Colonic mucosa (tissue), 4 donors: ENCODE measurements at regions not wholly inside any gene's neighbourhood (a gene's known extent, or its start where the extent isn't known, plus 50 kb on each side); places are given as distances from the start of the nearest gene placed in this dataset.

Source experiments
- DNase-seq: peaks from one replicate; pipeline ENCODE4 v3.0.0-alpha.2; 2020
- H3K27ac ChIP-seq: fragments of 200-600 bp; one replicate; pipeline ENCODE4 v1.8.0; 2021
- H3K27me3 ChIP-seq: fragments of 200-600 bp; one replicate; pipeline ENCODE4 v1.8.0; 2021
- H3K36me3 ChIP-seq: fragments of 200-600 bp; one replicate; pipeline ENCODE4 v1.8.0; 2021
- H3K4me1 ChIP-seq: fragments of 200-600 bp; one replicate; pipeline ENCODE4 v1.8.0; 2021; ENCODE audit warnings: mild to moderate bottlenecking
- H3K4me3 ChIP-seq: fragments of 200-600 bp; one replicate; pipeline ENCODE4 v1.8.0; 2021
- H3K9ac ChIP-seq, 2 donors: one replicate each; pipeline ENCODE4 v1.7.0; 2013; ENCODE audit warnings: control low read depth in 2 of 2, low read depth in 2 of 2, low read length in 2 of 2
- H3K9me3 ChIP-seq: fragments of 200-600 bp; one replicate; pipeline ENCODE4 v1.8.0; 2021
- intact Hi-C: fragments of 100-400 bp; cut with DNase I; formaldehyde crosslinking; loops from one replicate; pipeline ENCODE4 v1.14.1; 2022
- TF ChIP-seq, protein P1 (sequence below): fragments of 200-600 bp; IDR thresholded peaks from one replicate; pipeline ENCODE4 v1.8.0; 2022; ENCODE audit warnings: antibody characterized with exemption, mild to moderate bottlenecking
- donor health status: healthy.
- donor health status: DM: no; HTN: no; CAD: no.
- donor health status: DM: no; HTN: no; CAD: no.

DNA sequence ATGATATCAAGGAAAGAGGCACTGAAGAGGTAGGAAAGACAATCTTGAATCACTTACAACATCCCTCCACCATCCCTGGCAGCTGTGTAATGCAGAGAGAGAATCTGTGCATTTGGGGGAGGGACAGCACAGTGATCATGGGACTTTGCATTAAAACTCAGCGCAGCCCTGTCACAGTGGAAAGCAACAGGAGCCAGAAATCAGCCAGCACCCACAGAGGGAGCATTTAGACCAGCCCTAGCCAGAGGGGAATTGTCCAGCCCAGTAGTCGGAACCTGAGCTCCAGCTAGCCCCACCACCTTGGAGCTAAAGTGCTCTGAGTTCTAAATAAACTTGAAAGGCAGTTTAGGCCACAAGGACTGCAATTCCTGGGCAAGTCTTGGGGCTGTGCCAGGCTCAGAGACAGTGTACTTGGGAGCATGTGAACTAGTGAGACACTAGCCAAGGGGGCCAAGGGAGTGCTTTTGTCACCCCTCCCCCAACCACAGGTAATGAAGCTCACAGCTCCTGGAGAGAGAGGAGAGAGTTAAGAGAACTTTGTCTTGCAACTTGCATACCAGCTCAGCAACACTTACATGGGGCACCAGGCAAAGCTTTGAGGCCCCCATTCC, 83.9 kb upstream of the FAM241A start:
- Histone ChIP-seq H3K4me3 (no peak overlapping the region), H3K27me3 (no peaks in the 10 kb centered on the region), H3K4me1 (no peaks in the 10 kb centered on the region), H3K27ac (no peak overlapping the region), H3K9me3 (no peaks in the 10 kb centered on the region), H3K36me3 (no peaks in the 10 kb centered on the region), H3K9ac (no peak overlapping the region)
- intact Hi-C loops, result no loop called here
- TF ChIP-seq, protein P1, sequence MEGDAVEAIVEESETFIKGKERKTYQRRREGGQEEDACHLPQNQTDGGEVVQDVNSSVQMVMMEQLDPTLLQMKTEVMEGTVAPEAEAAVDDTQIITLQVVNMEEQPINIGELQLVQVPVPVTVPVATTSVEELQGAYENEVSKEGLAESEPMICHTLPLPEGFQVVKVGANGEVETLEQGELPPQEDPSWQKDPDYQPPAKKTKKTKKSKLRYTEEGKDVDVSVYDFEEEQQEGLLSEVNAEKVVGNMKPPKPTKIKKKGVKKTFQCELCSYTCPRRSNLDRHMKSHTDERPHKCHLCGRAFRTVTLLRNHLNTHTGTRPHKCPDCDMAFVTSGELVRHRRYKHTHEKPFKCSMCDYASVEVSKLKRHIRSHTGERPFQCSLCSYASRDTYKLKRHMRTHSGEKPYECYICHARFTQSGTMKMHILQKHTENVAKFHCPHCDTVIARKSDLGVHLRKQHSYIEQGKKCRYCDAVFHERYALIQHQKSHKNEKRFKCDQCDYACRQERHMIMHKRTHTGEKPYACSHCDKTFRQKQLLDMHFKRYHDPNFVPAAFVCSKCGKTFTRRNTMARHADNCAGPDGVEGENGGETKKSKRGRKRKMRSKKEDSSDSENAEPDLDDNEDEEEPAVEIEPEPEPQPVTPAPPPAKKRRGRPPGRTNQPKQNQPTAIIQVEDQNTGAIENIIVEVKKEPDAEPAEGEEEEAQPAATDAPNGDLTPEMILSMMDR, result no peak
- DNase-seq, result no peak

DNA sequence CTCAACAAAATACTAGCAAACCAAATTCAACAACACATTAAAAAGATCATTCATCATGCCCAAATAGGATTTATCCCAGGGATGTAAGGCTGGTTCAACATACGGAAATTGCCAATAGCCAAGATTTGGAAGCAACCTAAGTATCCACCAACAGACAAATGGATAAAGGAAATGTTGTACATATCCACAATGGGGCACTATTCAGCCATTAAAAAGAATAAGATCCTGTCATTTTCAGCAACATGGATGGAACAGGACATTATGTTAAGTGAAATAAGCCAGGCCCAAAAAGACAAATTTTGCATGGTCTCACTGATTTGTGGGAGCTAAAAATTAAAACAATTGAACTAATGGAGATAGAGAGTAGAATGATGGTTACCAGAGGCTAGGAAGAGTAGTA, 82.0 kb upstream of the FAM241A start:
- TF ChIP-seq, protein P1, result no peak
- no peaks in the 10 kb centered on the region for H3K9me3 ChIP-seq
- no peaks in the 10 kb centered on the region for H3K27me3 ChIP-seq
- intact Hi-C loops, result no loop called here
- H3K36me3 ChIP-seq, result no peaks in the 10 kb centered on the region
- H3K4me1 ChIP-seq, result no peaks in the 10 kb centered on the region
- no peak for DNase-seq
- no peak overlapping the region for H3K4me3 ChIP-seq
- H3K27ac ChIP-seq, result no peak overlapping the region
- no peak overlapping the region for H3K9ac ChIP-seq

DNA sequence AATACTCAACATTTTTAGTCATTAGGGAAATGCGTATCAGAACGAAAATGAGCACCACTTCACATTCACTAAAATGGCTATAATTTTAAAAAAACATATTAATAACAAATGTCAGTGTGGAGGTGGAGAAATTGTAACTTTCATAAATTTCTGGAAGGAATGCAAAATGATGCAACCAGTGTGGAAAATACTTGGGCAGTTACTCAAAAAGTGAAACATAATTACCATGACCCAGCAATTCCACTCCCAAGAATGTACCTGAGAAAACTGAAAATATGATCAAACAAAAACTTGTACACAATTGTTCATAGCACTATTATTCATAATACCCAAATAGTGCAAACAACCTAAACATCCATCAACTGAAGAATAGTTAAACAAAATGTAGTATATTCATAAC, 76.1 kb upstream of the FAM241A start:
- Histone ChIP-seq H3K9ac (no peak overlapping the region), H3K4me3 (no peak overlapping the region), H3K4me1 (no peaks in the 10 kb centered on the region), H3K27me3 (no peaks in the 10 kb centered on the region), H3K27ac (no peak overlapping the region), H3K36me3 (no peaks in the 10 kb centered on the region), H3K9me3 (no peaks in the 10 kb centered on the region)
- TF ChIP-seq, protein P1, result no peak
- intact Hi-C loops, result no loop called here
- DNase-seq, result no peak

DNA sequence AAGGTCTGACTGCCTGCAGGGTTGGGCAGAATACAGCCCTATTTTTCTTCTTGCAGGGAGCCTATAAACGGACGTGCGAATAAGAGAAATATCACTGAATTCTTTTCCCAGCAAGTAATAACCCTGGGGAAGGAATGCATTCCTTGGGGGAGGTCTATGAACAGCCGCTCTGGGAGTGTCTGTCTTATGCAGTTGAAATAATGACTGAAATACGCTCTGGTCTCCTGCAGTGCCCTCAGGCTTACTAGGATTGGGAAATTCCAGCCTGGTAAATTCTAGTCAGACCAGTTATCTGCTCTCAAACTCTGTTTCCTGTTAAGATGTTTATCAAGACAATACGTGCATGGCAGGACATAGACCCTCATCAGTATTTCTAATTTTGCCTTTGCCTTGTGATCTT, 72.1 kb upstream of the FAM241A start:
- TF ChIP-seq, protein P1, result no peak
- DNase-seq, result no peak
- Histone ChIP-seq H3K9ac (no peak overlapping the region), H3K36me3 (no peaks in the 10 kb centered on the region), H3K27ac (no peak overlapping the region), H3K4me3 (no peak overlapping the region), H3K9me3 (no peaks in the 10 kb centered on the region), H3K27me3 (no peaks in the 10 kb centered on the region), H3K4me1 (no peaks in the 10 kb centered on the region)
- intact Hi-C loops, result no loop called here

DNA sequence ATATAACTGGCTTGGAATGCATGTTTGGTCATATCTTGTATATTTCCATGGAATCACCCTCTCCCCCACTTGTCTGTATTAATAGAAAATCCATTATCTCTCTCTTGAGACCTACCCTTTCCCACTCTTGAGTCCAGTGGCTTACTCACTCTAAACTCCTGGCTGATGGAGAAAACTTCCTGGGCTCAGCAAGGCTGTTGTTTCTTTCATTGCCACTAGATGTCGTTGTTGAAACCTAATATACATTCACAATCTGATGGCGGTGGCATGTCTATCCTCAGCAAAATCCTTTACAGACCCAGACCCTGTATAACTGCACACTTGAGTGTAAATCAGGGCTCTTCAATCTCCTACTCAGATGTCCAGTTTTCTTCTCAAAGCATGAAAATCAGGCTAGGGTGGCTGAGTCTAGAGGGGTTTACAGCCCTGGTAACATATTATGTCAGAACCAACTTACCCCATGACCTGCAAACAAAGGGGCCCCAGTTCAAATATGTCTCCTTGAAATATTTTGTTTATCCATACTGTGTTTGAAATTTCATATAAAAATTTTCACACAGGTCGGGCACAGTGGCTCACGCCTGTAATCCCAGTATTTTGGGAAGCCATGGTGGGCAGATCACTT, 70.0 kb upstream of the FAM241A start:
- Histone ChIP-seq H3K9me3 (no peaks in the 10 kb centered on the region), H3K27ac (no peak overlapping the region), H3K4me3 (no peak overlapping the region), H3K4me1 (no peaks in the 10 kb centered on the region), H3K9ac (no peak overlapping the region), H3K36me3 (no peaks in the 10 kb centered on the region), H3K27me3 (no peaks in the 10 kb centered on the region)
- DNase-seq, result peak; percentile 38
- intact Hi-C loops, result no loop called here
- TF ChIP-seq, protein P1, result peak; percentile 70
